ENCODE measurements at regions not wholly inside any gene's neighbourhood (a gene's known extent, or its start where the extent isn't known, plus 50 kb on each side); places are given as distances from the start of the nearest gene placed in this dataset.
"Not testable (repeated sequence)": the region's sequence is repeated elsewhere in the genome, so short reads cannot be mapped to it uniquely, and the experiment has no call there.

DNA sequence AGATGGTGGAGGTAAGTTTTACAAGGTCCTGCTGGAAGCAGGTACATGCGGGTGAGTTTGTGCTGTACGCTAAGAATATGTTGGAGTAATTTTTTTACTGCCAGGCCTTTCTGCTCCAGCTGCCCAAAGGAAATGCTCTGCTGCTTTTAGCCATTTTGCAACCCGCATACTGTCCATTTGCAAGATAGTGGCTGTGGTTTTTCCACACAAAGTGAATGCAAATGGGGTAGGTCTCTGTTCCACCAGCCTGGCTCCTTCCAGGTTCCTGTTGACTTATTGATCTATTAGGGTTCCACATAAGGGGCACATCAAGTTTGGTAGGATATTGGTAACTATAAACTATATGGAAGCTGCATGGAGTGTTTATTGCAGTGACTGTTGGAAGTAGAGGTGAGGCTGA, 227.1 kb downstream of the SI start:
- H3K36me3 ChIP-seq = no peaks in the 10 kb centered on the region
- no peaks in the 10 kb centered on the region for H4K20me1 ChIP-seq
- H3K9ac ChIP-seq = no peak overlapping the region
- peaks cover 8% of the 10 kb centered on the region for H3K4me1 ChIP-seq
- no peak for TF ChIP-seq Cebpa-rat (IDR thresholded peaks at IDR 0.05)
- no peak overlapping the region for H3K4me2 ChIP-seq
- no peaks in the 10 kb centered on the region for H3K9me3 ChIP-seq
- no peaks in the 10 kb centered on the region for H3K27me3 ChIP-seq
- no peak overlapping the region for H3K27ac ChIP-seq
- no peak overlapping the region for H3K4me3 ChIP-seq

DNA sequence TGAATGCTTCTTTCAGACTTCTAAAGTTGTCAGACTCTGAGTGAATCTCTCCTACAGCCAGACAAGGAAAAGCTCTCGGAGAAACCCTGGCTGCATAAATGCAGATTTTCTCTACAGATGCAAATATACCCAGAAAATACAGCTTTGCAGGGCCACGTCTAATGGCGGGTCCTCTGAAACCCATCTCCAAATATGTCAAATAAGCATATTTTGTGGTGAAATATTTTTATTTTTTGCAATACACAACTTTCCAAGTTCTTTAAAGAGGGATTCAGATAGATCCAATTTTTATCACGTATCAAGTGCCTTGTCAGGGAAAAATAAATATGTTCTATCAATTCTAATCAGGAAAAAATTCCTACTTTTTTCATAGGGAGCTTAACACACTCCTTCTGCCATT, 229.4 kb downstream of the SI start:
- Histone ChIP-seq H3K4me1 (peaks cover 8% of the 10 kb centered on the region), H3K27me3 (no peaks in the 10 kb centered on the region), H3K4me2 (no peak overlapping the region), H3K9me3 (no peaks in the 10 kb centered on the region), H3K36me3 (no peaks in the 10 kb centered on the region), H3K4me3 (no peak overlapping the region), H4K20me1 (no peaks in the 10 kb centered on the region), H3K27ac (no peak overlapping the region), H3K9ac (no peak overlapping the region)
- TF ChIP-seq Cebpa-rat (IDR thresholded peaks at IDR 0.05) = no peak

DNA sequence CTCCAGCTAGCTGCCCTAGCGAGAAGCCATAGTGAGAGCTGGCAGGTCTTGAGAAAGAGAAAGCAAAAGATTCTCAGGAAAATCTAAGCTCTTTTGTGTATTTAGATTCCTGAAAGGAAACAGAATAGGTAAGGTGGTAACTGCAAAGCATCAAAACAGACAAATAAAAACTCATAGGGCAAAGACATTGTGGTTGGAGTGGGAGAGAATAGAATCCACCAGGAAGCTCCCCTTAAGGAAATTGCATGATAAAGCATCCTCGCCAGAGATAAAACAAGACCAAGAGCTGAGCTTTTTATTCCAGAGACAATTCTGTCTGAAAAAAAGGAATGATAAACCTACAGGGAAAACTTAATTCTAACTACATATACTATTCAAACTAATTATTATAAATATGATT, 232.6 kb downstream of the SI start:
- Histone ChIP-seq H4K20me1 (no peaks in the 10 kb centered on the region), H3K9ac (no peak overlapping the region), H3K4me3 (no peak overlapping the region), H3K27ac (no peak overlapping the region), H3K27me3 (no peaks in the 10 kb centered on the region), H3K36me3 (no peaks in the 10 kb centered on the region), H3K9me3 (no peaks in the 10 kb centered on the region), H3K4me1 (peaks cover 8% of the 10 kb centered on the region), H3K4me2 (no peak overlapping the region)
- TF ChIP-seq Cebpa-rat (IDR thresholded peaks at IDR 0.05) = no peak

DNA sequence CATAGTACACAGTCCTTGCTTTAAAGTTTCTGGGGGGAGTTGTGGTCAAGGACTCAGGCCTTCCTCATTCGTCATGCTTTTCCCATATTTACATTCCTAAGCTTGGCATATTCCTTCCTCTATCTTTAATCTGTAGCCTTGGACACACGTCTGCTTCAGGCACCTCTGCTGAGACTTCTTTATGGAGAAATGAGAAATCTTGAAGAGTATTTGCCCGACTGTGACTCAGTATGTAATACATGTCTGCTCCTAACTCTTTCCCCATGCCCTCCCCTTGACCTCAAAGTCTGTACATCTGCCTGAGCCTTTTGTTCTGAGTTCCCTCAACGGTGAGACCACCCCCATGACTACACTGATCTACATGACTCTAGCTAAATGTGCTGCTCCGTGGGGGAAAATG, 246.1 kb downstream of the SI start:
- no peak overlapping the region for H3K4me3 ChIP-seq
- no peaks in the 10 kb centered on the region for H3K27me3 ChIP-seq
- H3K4me2 ChIP-seq = peak overlapping the region; percentile 19
- no peak for TF ChIP-seq Cebpa-rat (IDR thresholded peaks at IDR 0.05)
- no peaks in the 10 kb centered on the region for H3K9me3 ChIP-seq
- H4K20me1 ChIP-seq = no peaks in the 10 kb centered on the region
- H3K4me1 ChIP-seq = peaks cover 11% of the 10 kb centered on the region
- no peak overlapping the region for H3K9ac ChIP-seq
- H3K27ac ChIP-seq = no peak overlapping the region
- H3K36me3 ChIP-seq = no peaks in the 10 kb centered on the region

DNA sequence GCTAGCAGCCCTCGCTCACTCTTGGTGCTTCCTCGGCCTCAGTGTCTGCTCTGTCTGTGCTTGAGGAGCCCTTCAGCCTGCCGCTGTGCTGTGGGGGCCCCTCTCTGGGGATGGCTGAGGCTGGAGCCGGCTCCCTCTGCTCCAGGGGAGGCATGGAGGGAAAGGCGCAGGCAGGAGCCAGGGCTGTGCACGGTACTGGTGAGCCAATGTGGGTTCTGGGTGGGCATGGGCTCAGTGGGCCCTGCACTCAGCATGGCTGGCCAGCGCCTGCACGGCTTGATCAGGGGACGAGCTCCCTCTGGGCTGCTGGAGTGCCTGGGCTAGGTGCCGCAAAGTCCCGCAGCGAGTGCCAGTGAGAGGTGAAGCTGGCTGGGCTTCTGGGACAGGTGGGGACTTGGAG, 260.0 kb downstream of the SI start:
- Histone ChIP-seq H4K20me1 (no peaks in the 10 kb centered on the region), H3K4me3 (no peak overlapping the region), H3K9me3 (peaks cover 14% of the 10 kb centered on the region), H3K27me3 (no peaks in the 10 kb centered on the region), H3K36me3 (no peaks in the 10 kb centered on the region), H3K4me2 (no peak overlapping the region), H3K9ac (no peak overlapping the region), H3K27ac (no peak overlapping the region), H3K4me1 (no peaks in the 10 kb centered on the region)
- TF ChIP-seq Cebpa-rat (IDR thresholded peaks at IDR 0.05) = no peak

DNA sequence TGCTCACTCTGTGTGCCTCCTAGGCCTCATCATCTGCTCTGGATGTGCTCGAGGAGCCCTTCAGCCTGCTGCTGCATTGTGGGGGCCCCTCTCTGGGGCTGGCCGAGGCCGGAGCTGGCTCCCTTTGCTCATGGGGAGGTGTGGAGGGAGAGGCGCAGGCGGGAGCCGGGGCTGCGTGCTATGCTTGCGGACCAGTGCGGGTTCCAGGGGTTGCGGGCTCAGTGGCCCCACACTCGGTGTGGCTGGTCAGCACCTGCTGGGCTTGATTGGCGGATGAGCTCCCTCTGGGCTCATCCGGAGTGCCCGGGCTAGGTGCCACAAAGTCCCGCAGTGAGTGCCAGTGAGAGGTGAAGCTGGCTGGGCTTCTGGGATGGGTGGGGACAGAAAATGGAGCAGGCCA, 264.2 kb downstream of the SI start:
- no peak overlapping the region for H3K9ac ChIP-seq
- no peak overlapping the region for H3K4me2 ChIP-seq
- no peaks in the 10 kb centered on the region for H3K27me3 ChIP-seq
- H3K27ac ChIP-seq = no peak overlapping the region
- no peaks in the 10 kb centered on the region for H4K20me1 ChIP-seq
- H3K4me1 ChIP-seq = no peaks in the 10 kb centered on the region
- H3K4me3 ChIP-seq = no peak overlapping the region
- no peaks in the 10 kb centered on the region for H3K36me3 ChIP-seq
- peaks cover 12% of the 10 kb centered on the region for H3K9me3 ChIP-seq
- TF ChIP-seq Cebpa-rat (IDR thresholded peaks at IDR 0.05) = no peak

DNA sequence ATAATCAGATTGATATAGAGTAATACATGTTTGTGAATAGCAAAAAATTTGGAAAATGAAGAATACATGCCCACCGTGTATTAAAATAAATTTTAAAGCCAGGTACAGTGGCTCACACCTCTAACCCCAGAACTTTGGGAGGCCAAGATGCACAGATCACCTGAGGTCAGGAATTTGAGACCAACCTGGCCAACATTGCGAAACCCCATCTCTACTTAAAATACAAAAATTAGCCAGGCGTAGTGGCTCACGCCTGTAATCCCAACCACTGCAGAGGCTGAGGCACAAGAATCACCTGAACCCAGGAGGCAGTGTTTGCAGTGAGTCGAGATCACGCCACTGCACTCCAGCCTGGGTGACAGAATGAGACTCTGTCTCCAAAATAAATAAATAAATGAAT, 266.3 kb downstream of the SI start:
- no peaks in the 10 kb centered on the region for H3K4me1 ChIP-seq
- H3K27ac ChIP-seq = no peak overlapping the region
- H3K4me3 ChIP-seq = no peak overlapping the region
- TF ChIP-seq Cebpa-rat (IDR thresholded peaks at IDR 0.05) = no peak
- H3K27me3 ChIP-seq = no peaks in the 10 kb centered on the region
- no peaks in the 10 kb centered on the region for H4K20me1 ChIP-seq
- H3K36me3 ChIP-seq = no peaks in the 10 kb centered on the region
- no peak overlapping the region for H3K9ac ChIP-seq
- no peaks in the 10 kb centered on the region for H3K9me3 ChIP-seq
- H3K4me2 ChIP-seq = no peak overlapping the region

DNA sequence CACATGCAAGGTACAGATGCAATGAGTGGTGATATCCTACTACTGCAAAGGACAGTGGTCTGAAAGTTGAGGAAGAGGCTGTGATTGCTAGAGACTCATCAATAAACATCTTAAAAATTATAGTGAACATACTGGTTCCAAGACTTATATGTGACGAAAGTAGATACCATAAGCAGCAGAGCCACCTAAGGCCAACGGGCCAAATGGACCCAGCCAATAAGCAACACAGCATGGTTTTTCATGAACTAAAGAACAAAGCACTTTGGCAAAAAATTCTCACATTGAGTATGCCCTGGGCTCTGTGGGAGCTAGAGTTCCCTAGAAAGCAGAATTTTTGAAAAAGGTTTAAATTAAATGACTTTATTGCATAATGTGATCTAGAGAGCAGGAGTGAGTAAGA, 272.1 kb downstream of the SI start:
- no peak overlapping the region for H3K4me3 ChIP-seq
- no peak overlapping the region for H3K27ac ChIP-seq
- TF ChIP-seq Cebpa-rat (IDR thresholded peaks at IDR 0.05) = no peak
- no peak overlapping the region for H3K4me2 ChIP-seq
- no peaks in the 10 kb centered on the region for H3K9me3 ChIP-seq
- H3K27me3 ChIP-seq = no peaks in the 10 kb centered on the region
- no peaks in the 10 kb centered on the region for H3K4me1 ChIP-seq
- no peaks in the 10 kb centered on the region for H3K36me3 ChIP-seq
- no peaks in the 10 kb centered on the region for H4K20me1 ChIP-seq
- H3K9ac ChIP-seq = no peak overlapping the region

DNA sequence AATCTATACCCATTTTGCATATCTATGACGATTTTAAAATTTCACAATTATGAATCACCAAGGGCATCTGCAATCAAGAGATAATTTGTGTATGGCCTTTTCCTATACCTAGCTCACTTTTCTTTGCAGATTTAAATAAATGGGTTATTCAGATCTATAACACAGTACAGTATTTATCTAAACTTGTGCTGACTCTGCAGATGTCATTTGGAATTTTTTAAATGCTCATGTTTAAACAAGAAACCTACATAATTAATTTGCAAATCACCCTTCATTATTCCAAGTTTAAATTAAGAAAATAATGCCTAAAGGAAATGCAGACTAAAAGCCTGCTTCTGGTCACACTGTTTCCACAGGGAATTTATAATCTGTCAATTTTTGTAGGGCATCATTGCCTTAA, 284.2 kb downstream of the SI start:
- H3K4me1 ChIP-seq = no peaks in the 10 kb centered on the region
- no peaks in the 10 kb centered on the region for H3K36me3 ChIP-seq
- H3K9ac ChIP-seq = no peak overlapping the region

DNA sequence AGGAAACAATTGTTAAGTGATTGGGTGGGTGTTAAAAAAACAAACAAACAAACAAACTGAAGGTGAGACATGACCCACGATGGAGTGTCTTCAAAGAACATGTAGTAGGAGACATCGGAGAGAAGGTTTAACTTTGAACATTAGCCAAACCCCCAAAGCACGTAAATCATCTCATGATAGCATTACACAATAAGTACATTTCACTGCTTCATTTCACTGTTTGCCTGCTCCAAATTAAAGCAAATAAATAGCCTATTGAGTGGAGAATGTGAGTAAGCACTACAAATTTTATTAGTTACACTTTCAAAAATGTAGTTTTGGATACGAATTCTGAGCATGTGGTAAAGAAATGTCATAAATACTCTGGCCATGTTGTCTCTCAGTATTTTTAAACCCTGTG, 287.0 kb downstream of the SI start:
- Histone ChIP-seq H3K4me1 (no peaks in the 10 kb centered on the region), H4K20me1 (no peaks in the 10 kb centered on the region)

More for the DNA sequence above, 284.2 kb downstream of the SI start:
- H3K27me3 ChIP-seq = no peaks in the 10 kb centered on the region
- H3K4me2 ChIP-seq = no peak overlapping the region
- no peak for TF ChIP-seq Cebpa-rat (IDR thresholded peaks at IDR 0.05)
- H3K27ac ChIP-seq = no peak overlapping the region
- H3K9me3 ChIP-seq = no peaks in the 10 kb centered on the region
- H3K4me3 ChIP-seq = no peak overlapping the region
- no peaks in the 10 kb centered on the region for H4K20me1 ChIP-seq

DNA sequence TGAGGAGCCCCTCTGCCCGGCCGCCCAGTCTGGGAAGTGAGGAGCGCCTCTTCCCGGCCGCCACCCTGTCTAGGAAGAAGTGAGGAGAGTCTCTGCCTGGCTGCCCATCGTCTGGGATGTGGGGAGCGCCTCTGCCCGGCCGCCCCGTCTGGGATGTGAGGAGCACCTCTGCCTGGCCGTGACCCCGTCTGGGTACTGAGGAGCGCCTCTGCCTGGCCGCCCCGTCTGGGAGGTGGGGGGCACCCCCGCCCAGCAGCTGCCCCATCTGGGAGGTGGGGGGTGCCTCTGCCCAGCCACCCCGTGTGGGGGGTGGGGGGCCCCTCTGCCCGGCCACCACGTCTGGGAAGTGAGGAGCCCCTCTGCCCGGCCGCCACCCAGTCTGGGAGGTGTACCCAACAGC, 293.9 kb downstream of the SI start:
- H3K36me3 ChIP-seq, H3K9me3 ChIP-seq, H3K9ac ChIP-seq, H3K4me2 ChIP-seq, H4K20me1 ChIP-seq, H3K27ac ChIP-seq, H3K27me3 ChIP-seq, H3K4me3 ChIP-seq, H3K4me1 ChIP-seq: not testable (repeated sequence)

More for the DNA sequence above, 287.0 kb downstream of the SI start:
- H3K27me3 ChIP-seq = no peaks in the 10 kb centered on the region
- H3K9ac ChIP-seq = no peak overlapping the region
- no peak for TF ChIP-seq Cebpa-rat (IDR thresholded peaks at IDR 0.05)
- H3K36me3 ChIP-seq = no peaks in the 10 kb centered on the region
- H3K27ac ChIP-seq = no peak overlapping the region
- no peaks in the 10 kb centered on the region for H3K9me3 ChIP-seq
- no peak overlapping the region for H3K4me3 ChIP-seq
- no peak overlapping the region for H3K4me2 ChIP-seq

All from BLaER1 (cell line).